CD14-positive monocyte (primary cell): ENCODE measurements at regions not wholly inside any gene's neighbourhood (a gene's known extent, or its start where the extent isn't known, plus 50 kb on each side); places are given as distances from the start of the nearest gene placed in this dataset.

Source experiments
- DNase-seq, 3 donors: peaks; one replicate each; pipeline ENCODE4 v3.0.0-alpha.2; 2011 to 2022
- H2AFZ ChIP-seq: 2 replicates; pipeline ENCODE4 v1.6.0; 2012; ENCODE audit warnings: mild to moderate bottlenecking, low read depth, low read length, inconsistent platforms; ENCODE audit not compliant: insufficient read depth, poor library complexity, severe bottlenecking
- H3K27ac ChIP-seq, 2 donors: 1 replicate in 1 of 2; 2 replicates in 1 of 2; pipeline ENCODE4 v1.5.1; 2012 to 2013; ENCODE audit warnings: low read length in 2 of 2, control low read depth in 1 of 2, inconsistent platforms in 1 of 2, low read depth in 1 of 2, mild to moderate bottlenecking in 1 of 2
- H3K27me3 ChIP-seq, 2 donors: one replicate each; pipeline versions ENCODE4 v1.6.0 to v1.6.1; 2011 to 2013; ENCODE audit warnings: low read length in 2 of 2; ENCODE audit not compliant: control insufficient read depth in 2 of 2, insufficient read depth in 2 of 2
- H3K36me3 ChIP-seq, 2 donors: replicated peaks in 1 of 2; 1 replicate in 1 of 2; 2 replicates in 1 of 2; pipeline versions ENCODE4 v1.5.1 to v1.6.1; 2012 to 2013; ENCODE audit warnings: low read length in 2 of 2, control low read depth in 1 of 2, inconsistent platforms in 1 of 2, mild to moderate bottlenecking in 1 of 2; ENCODE audit not compliant: insufficient read depth in 2 of 2, control insufficient read depth in 1 of 2
- H3K4me1 ChIP-seq, 2 donors: 1 replicate in 1 of 2; 2 replicates in 1 of 2; pipeline versions ENCODE4 v1.5.1 to v1.6.1; 2012 to 2013; ENCODE audit warnings: low read length in 2 of 2, control low read depth in 1 of 2, inconsistent platforms in 1 of 2, mild to moderate bottlenecking in 1 of 2, moderate library complexity in 1 of 2; ENCODE audit not compliant: insufficient read depth in 2 of 2, control insufficient read depth in 1 of 2
- H3K4me2 ChIP-seq: replicated peaks from 2 replicates; pipeline ENCODE3; 2012; ENCODE audit warnings: low read length, moderate library complexity, mild to moderate bottlenecking; ENCODE audit not compliant: poor library complexity, severe bottlenecking; ENCODE audit errors: extremely low read depth
- H3K4me3 ChIP-seq, 3 experiments: fragments of 200-600 bp in 1 of 3; sonication (generic) in 1 of 3; replicated peaks in 1 of 3; 1 replicate in 2 of 3; 2 replicates in 1 of 3; pipeline ENCODE4 v1.5.1; 2011 to 2013; ENCODE audit warnings: low read length in 3 of 3, mild to moderate bottlenecking in 3 of 3, control low read depth in 2 of 3, low read depth in 2 of 3, inconsistent platforms in 1 of 3, moderate library complexity in 1 of 3
- H3K79me2 ChIP-seq: 2 replicates; pipeline ENCODE4 v1.6.0; 2012; ENCODE audit warnings: mild to moderate bottlenecking, control low read depth, inconsistent platforms, low read length, moderate library complexity; ENCODE audit not compliant: insufficient read depth
- H3K9ac ChIP-seq: 2 replicates; pipeline ENCODE4 v1.6.0; 2017; ENCODE audit warnings: low read length, mild to moderate bottlenecking; ENCODE audit not compliant: insufficient read depth, poor library complexity, severe bottlenecking
- H3K9me3 ChIP-seq, 2 donors: replicated peaks in 1 of 2; 1 replicate in 1 of 2; 2 replicates in 1 of 2; pipeline versions ENCODE4 v1.5.1 to v1.6.1; 2012 to 2013; ENCODE audit warnings: low read length in 2 of 2, control low read depth in 1 of 2; ENCODE audit not compliant: control insufficient read depth in 1 of 2, insufficient read depth in 1 of 2
- H4K20me1 ChIP-seq: 2 replicates; pipeline ENCODE4 v1.6.0; 2012; ENCODE audit warnings: mild to moderate bottlenecking, low read length, control low read depth, moderate library complexity; ENCODE audit not compliant: insufficient read depth
- H3K27ac Mint-ChIP-seq, 7 donors: one replicate each; pipeline ENCODE4 v1.8.0; 2020; ENCODE audit warnings: mild to moderate bottlenecking in 7 of 7, mixed read lengths in 7 of 7, moderate library complexity in 6 of 7, inconsistent platforms in 2 of 7
- H3K27me3 Mint-ChIP-seq, 3 donors: one replicate each; pipeline ENCODE4 v1.8.0; 2021 to 2022; ENCODE audit warnings: low read depth in 3 of 3, mild to moderate bottlenecking in 3 of 3, mixed read lengths in 3 of 3, moderate library complexity in 3 of 3, inconsistent platforms in 1 of 3
- H3K36me3 Mint-ChIP-seq, 2 donors: one replicate each; pipeline ENCODE4 v1.8.0; 2020; ENCODE audit warnings: mixed read lengths in 2 of 2, inconsistent platforms in 1 of 2, mild to moderate bottlenecking in 1 of 2
- H3K4me1 Mint-ChIP-seq: one replicate; pipeline ENCODE4 v1.8.0; 2020; ENCODE audit warnings: mild to moderate bottlenecking, mixed read lengths
- H3K4me3 Mint-ChIP-seq, 2 donors: one replicate each; pipeline ENCODE4 v1.8.0; 2020; ENCODE audit warnings: mild to moderate bottlenecking in 2 of 2, mixed read lengths in 2 of 2, moderate library complexity in 1 of 2
- H3K9me3 Mint-ChIP-seq, 7 donors: one replicate each; pipeline ENCODE4 v1.8.0; 2020 to 2022; ENCODE audit warnings: mixed read lengths in 7 of 7, mild to moderate bottlenecking in 6 of 7, moderate library complexity in 6 of 7, inconsistent platforms in 2 of 7
- CTCF ChIP-seq: fragments of 200-600 bp; IDR thresholded peaks from one replicate; pipeline ENCODE4 v1.8.0; 2022; ENCODE audit warnings: antibody characterized with exemption, mild to moderate bottlenecking
- WGBS: methylation state at CpG from one replicate; pipeline ENCODE4 v1.1.5; 2013; ENCODE audit warnings: missing lambda C conversion rate; ENCODE audit not compliant: insufficient coverage; 5-methylcytosine and 5-hydroxymethylcytosine counted together
- intact Hi-C, 2 donors: fragments of 100-400 bp; cut with micrococcal nuclease; formaldehyde crosslinking; loops; one replicate each; pipeline versions ENCODE4 v1.15.0 to v1.15.1; 2023

DNA sequence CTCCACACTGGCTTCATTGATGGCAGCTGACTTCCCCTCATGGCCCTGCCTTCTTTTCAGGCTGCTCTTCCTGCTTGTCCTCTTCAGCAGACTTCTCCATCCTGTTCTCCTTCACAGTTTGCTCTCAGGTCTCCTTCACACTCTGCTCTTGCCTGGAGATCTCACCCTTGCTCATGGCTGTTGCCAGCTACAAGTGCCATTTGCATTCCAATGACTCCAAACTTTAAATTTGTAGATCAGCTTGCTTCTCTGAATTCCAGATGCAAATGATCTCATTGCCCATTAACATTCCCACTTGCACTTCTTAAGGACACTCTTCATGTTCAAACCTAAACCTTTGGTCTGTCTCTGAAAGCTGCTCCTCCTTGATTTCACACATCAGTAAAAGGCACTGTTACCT, 343.0 kb downstream of the QKI start:
- H3K4me3 ChIP-seq: no peak overlapping the region
- no peaks in the 10 kb centered on the region for H3K79me2 ChIP-seq
- H3K9ac ChIP-seq: no peak overlapping the region
- H3K27ac Mint-ChIP-seq: peak overlapping the region; percentile 68 to 97 (median 95)
- H3K9me3 Mint-ChIP-seq: peaks cover 0 to 7% (median 2%) of the 10 kb centered on the region in 7 donors
- peak overlapping the region in 1 of 2 donors; percentile 81 for H3K27ac ChIP-seq
- peaks cover 42% of the 10 kb centered on the region for H3K4me1 Mint-ChIP-seq
- no peak for DNase-seq
- no peak for TF ChIP-seq CTCF
- no peaks in the 10 kb centered on the region for H4K20me1 ChIP-seq
- H3K27me3 ChIP-seq: no peaks in the 10 kb centered on the region
- peaks cover 39 to 43% of the 10 kb centered on the region in 2 donors for H3K4me1 ChIP-seq
- no peaks in the 10 kb centered on the region for H3K36me3 ChIP-seq
- H3K36me3 Mint-ChIP-seq: peaks cover 2 to 5% of the 10 kb centered on the region in 2 donors
- peaks cover 6 to 8% (median 8%) of the 10 kb centered on the region in 3 donors for H3K27me3 Mint-ChIP-seq
- intact Hi-C loops: loop anchor here (5.0 to 10.0 kb wide), 3 partner anchors 53 to 405 kb away; no protein-coding TSS in a partner anchor
- H3K4me3 Mint-ChIP-seq: no peak overlapping the region
- H3K4me2 ChIP-seq: peak overlapping the region; percentile 42
- H3K9me3 ChIP-seq: no peaks in the 10 kb centered on the region
- H2AFZ ChIP-seq: peak overlapping the region; percentile 60

- H4K20me1 ChIP-seq: no peaks in the 10 kb centered on the region
- H3K27me3 Mint-ChIP-seq: peaks cover 12 to 14% (median 13%) of the 10 kb centered on the region in 3 donors
- DNase-seq: peak; percentile 84 to 93 (median 87)
These were observed 341.6 kb downstream of the QKI start for GRCh38 chr6:163756079-163756478.

More at GRCh38 chr6:163756079-163756478, 341.6 kb downstream of the QKI start:
- Histone ChIP-seq H3K9ac (no peak overlapping the region), H3K27me3 (no peaks in the 10 kb centered on the region), H3K4me1 (peaks cover 43 to 52% of the 10 kb centered on the region in 2 donors), H3K27ac (peak overlapping the region; percentile 74 to 81), H3K36me3 (no peaks in the 10 kb centered on the region), H3K9me3 (no peaks in the 10 kb centered on the region), H3K4me3 (peak overlapping the region in 1 of 3 experiments; percentile 54), H3K79me2 (no peaks in the 10 kb centered on the region), H3K4me2 (peak overlapping the region; percentile 59), H2AFZ (no peak overlapping the region)
- intact Hi-C loops: loop anchor here (5.0 to 10.0 kb wide), 3 partner anchors 51 to 404 kb away; no protein-coding TSS in a partner anchor
- Mint-ChIP-seq H3K4me3 (peak overlapping the region in 1 of 2 donors; percentile 74), H3K27ac (peak overlapping the region; percentile 87 to 97 (median 95)), H3K9me3 (peaks cover 0 to 8% (median 2%) of the 10 kb centered on the region in 7 donors), H3K36me3 (peaks cover 5 to 9% of the 10 kb centered on the region in 2 donors), H3K4me1 (peaks cover 53% of the 10 kb centered on the region)
- TF ChIP-seq CTCF: no peak
- 0% methylated on average over 1 of the region's 4 CpGs for WGBS
